HG02885 (cell line): ENCODE measurements at regions not wholly inside any gene's neighbourhood (a gene's known extent, or its start where the extent isn't known, plus 50 kb on each side); places are given as distances from the start of the nearest gene placed in this dataset.

Experiments
- ATAC-seq: cut with Tn5 transposase; IDR thresholded peaks from one replicate; pipeline ENCODE4 v1.9.1; 2021; ENCODE audit warnings: mild to moderate bottlenecking; ENCODE audit not compliant: unreplicated experiment, poor library complexity

GRCh38 chr5:5675511-5675910, 253.0 kb downstream of the ICE1 start:
- ATAC-seq: no peak

DNA sequence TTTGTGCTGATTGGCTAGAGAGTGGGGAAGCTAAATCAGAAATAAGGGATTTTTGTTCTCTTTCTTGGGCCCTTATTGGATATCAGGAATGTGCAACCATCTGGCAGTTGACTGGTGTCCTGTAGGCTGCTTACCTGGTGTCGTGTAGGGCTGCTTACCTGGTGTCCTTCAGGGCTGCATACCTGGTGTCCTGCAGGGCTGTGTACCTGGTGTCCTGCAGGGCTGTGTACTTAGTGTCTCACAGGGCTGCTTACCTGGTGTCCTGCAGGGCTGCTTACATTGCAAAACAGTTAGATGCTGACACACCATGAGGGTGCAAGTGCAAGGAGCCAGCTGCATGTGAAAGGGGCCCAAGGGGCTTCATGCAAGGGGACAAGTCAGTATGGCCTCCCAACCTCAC, 249.3 kb downstream of the ICE1 start:
- no peak for ATAC-seq

DNA sequence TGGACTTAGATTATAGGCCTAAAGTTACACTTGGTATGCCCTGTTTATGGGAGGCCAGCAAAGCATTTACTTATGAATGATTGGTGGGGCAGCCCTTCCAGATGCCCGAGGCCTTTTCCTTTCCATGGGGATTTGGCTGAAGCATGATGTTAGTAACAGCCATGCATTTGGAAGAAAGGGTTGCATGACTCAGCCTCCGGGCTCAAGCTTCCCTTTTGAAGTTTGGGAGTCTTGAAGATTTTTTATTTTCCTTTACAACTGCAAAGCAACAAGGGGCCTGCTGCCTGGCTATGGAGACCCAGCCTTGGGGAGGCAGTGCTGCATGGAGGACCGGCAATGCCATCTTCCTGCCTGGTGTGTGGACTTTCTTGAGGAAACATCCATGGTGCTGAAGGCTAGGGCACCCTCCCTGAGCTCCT, 244.7 kb downstream of the ICE1 start:
- ATAC-seq: no peak

- no peak for ATAC-seq
Observed at GRCh38 chr5:5666369-5666768, 243.9 kb downstream of the ICE1 start.

DNA sequence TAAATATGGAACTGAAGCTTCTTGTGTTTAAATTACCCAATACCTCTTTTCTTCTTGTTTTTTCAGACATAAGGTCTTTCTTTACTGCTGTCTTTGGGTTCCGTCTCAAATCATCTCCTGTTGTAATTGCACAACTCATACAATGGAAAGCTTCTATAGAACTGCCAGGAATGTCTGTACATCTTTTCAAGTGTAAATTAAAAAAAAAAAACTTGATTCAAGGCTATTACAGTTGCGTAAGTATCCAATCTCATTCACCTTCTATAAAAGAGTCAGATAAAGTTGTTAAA, 243.5 kb downstream of the ICE1 start:
- no peak for ATAC-seq

DNA sequence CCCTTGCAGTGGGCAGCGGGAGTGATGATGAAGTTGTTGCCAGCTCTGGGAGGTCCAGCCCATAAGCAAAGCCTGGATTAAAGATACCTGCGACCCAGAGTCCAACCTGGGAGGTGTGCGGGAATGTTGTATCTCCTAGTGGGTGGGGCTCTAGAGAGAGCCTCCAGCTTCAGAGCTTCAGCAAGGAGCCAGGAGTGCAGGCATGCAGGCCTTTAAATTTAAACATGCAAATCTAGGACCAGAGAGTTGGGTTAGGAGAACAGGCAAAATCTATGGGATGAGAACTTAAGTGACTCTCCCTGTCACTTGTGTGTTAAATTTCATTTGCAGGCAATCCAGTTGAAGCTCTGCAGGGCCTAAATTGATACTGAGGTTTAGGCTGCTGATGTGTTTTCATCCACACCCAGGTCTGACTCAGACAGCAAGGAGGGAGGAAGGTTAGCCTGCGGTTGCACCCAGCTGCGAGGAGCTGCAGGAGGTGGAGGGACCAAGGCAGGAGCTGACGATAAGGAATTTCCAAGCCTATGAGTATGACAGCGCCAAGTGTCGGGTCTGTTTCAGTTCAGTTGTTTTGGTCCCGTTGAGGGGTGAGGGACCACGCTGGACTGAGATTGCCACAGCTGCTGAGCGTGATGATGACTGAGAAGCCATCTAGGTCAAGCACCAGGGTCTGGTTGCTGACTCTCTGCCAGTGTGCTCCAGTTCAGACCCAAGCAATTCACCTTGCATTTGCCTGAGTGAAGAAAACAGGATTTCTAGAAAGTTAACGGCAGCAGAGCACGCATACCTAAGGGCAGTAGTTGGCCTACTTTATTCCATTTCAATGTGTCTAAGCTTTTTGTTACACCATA, 243.0 kb downstream of the ICE1 start:
- ATAC-seq: no peak

- no peak for ATAC-seq
Observed at GRCh38 chr5:5658889-5659465, 236.5 kb downstream of the ICE1 start.

DNA sequence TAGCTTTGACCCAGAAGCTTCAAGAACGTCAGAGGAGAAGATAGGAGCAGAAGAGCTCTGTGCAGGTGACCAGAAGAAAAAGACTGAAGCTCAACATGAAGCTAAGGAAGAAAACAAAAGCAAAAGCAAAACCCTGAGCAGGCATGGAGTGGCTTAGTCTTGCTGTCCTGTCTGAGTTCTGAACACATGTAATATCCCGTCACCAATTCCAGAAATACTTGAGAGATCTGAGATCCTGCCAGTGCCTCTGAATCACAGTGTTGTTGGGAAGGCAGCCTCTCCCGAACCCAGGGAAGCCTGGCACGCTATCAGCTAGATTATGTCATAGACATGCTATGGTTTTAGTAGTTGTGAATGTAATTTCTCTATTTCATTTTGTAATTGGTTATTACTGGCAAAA, 235.7 kb downstream of the ICE1 start:
- ATAC-seq: no peak

GRCh38 chr5:5652181-5652580, 229.7 kb downstream of the ICE1 start:
- ATAC-seq: no peak

GRCh38 chr5:5650949-5651348, 228.5 kb downstream of the ICE1 start:
- no peak for ATAC-seq

DNA sequence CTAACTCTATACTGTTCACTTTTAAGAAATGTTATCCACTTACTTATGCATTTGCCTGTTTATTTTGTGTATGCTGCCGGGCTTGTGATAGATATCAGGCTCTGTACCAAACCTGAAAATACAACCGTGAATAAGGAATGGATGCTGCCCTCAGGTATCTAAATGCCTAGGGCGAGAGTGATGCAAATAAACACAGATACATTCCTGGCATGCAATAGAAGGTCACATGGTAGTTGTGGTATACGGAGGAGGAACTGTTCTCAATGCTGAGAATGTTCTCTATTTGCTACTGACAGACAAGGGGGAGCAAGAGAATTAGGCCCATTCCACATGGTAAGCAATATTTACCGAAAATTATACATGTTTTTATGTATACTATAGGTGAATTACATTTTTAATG, 227.8 kb downstream of the ICE1 start:
- ATAC-seq: no peak

GRCh38 chr5:5649641-5650040, 227.2 kb downstream of the ICE1 start:
- ATAC-seq: no peak

- ATAC-seq: no peak
Observed at GRCh38 chr5:5648694-5649093, 226.2 kb downstream of the ICE1 start.

DNA sequence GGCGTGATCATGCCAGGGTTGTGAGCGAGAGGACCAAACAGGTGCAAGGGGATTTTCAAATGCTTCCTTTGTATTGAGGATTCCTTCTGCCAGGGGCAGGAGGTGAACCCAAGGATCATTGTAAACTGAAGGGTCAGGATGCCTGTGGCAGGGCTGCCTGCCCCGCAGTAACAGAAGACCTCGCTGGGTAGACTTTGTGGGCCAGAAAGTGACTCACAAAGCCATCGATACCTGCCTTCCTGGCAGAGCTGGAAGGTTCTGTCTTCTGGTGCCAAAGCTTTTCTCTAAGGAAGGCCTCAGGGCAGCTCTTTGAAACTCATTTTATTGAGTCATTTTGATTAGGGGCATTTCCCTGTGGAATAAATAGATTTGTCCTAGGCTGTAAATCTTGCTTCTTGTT, 223.4 kb downstream of the ICE1 start:
- no peak for ATAC-seq

- ATAC-seq: no peak
Observed at GRCh38 chr5:5645198-5645597, 222.7 kb downstream of the ICE1 start.

DNA sequence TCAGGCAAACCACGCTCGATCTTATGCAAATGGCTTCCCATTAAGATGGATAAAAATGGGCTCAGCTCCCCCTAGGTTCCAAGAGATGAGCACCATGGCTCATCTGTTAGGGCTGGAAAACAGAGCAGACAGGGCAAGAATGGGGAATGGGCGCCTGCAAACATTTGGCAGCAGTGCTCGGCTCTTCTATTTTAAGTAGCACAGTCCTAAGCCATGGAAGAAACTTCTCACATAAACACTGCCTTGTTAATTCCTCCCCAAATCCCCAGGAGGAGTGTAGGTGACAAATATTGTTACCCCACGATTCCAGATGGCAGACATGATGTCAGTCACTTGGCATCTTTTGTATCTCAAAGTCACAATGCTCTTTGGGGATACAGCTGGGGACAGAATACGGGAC, 221.8 kb downstream of the ICE1 start:
- ATAC-seq: no peak

DNA sequence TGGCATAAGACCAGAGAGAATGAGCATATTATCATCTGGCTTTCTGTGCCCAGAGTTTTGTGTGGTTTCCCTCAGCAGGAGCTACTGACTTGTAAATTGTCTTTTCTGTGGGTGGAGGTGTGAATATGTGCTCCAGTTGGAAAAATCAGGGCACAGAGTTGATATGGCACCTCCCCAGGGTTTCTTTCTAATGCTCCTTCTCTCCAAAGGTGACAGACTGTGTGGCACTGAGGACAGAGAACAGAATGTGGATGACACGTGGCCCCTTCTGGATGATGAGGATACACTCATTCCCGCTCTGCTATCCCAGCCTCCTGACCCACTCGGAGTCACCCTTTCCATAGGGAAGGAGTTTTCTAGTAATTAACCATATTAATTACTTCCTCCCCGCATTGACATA, 221.0 kb downstream of the ICE1 start:
- ATAC-seq: no peak

GRCh38 chr5:5638211-5638610, 215.7 kb downstream of the ICE1 start:
- no peak for ATAC-seq

GRCh38 chr5:5637173-5637572, 214.7 kb downstream of the ICE1 start:
- ATAC-seq: no peak

DNA sequence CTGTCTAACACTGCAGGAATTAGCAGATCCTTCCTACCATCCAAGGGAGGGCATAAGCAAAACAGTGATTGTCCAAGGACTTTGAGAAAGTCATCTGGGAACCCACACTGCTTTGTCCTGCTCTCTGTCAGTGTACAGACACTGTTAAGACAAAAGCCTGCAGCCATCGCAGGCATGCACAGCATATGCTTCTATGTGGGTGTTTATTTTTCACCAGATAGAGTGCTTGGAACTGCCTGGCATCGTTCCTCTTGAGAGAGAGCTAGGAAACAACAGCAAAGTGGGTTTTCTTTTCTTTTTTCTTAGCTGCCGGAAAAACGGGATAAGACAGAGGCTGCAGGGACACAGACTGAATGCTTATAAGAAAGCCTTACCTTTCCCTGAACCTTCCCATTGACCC, 212.3 kb downstream of the ICE1 start:
- no peak for ATAC-seq

DNA sequence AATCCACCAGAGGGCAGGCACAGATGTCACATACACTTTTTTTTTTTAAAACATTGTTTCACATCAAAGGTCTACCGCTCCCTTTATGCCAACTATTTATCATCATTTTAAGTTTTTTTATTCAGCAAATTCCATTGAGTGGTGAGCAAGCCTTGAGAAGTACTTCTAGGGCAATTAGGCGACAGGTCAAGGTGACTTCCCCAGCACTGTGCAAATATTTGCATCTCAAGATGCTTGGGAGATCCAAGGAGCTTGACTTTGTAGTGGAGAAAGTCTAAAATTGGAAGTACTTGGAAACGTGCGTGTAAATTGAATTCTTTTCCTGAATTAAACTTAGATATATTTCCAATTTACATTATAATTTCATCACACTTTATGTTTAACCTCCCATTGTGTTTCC, 211.1 kb downstream of the ICE1 start:
- ATAC-seq: no peak

- ATAC-seq: no peak
Observed at GRCh38 chr5:5632678-5633077, 210.2 kb downstream of the ICE1 start.
